ENCODE measurements at regions not wholly inside any gene's neighbourhood (a gene's known extent, or its start where the extent isn't known, plus 50 kb on each side); places are given as distances from the start of the nearest gene placed in this dataset.
"Not testable (repeated sequence)": the region's sequence is repeated elsewhere in the genome, so short reads cannot be mapped to it uniquely, and the experiment has no call there.

DNA sequence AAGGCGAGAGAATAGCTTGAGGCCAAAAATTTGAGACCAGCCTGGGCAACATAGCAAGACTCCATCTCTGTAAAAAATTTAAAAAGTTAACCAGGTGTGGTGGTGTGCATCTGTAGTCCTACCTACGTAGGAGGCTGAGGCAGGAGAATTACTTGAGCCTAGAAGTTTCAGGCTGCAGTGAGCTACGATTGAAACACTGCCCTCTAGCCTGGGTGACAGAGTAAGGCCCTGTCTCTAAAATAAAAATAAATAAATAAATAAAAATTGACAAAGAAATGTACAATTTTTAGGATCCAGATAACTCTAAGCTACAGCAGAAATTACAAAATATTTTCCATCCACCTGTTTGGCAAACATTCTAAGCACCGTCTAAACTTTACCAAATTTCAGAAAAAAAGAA, 941.0 kb upstream of the ADGRB3 start:
- DNase-seq (ENCODE audit: low read depth in 4 of 4, low spot score in 2 of 4): no peak

- no peak for DNase-seq (ENCODE audit: low read depth in 4 of 4, low spot score in 2 of 4)
These were observed 945.8 kb upstream of the ADGRB3 start for GRCh38 chr6:67689329-67689728.

GRCh38 chr6:67687396-67687795, 947.7 kb upstream of the ADGRB3 start:
- DNase-seq (ENCODE audit: low read depth in 4 of 4, low spot score in 2 of 4): no peak

GRCh38 chr6:67686225-67686624, 948.9 kb upstream of the ADGRB3 start:
- DNase-seq (ENCODE audit: low read depth in 4 of 4, low spot score in 2 of 4): not testable (repeated sequence)

- DNase-seq (ENCODE audit: low read depth in 4 of 4, low spot score in 2 of 4): no peak
These were observed 951.1 kb upstream of the ADGRB3 start for GRCh38 chr6:67683960-67684359.

- no peak for DNase-seq (ENCODE audit: low read depth in 4 of 4, low spot score in 2 of 4)
These were observed 954.7 kb upstream of the ADGRB3 start for GRCh38 chr6:67680297-67680932.

GRCh38 chr6:67679566-67680296, 955.4 kb upstream of the ADGRB3 start:
- no peak for DNase-seq (ENCODE audit: low read depth in 4 of 4, low spot score in 2 of 4)

- no peak for DNase-seq (ENCODE audit: low read depth in 4 of 4, low spot score in 2 of 4)
These were observed 958.2 kb upstream of the ADGRB3 start for GRCh38 chr6:67676892-67677291.

DNA sequence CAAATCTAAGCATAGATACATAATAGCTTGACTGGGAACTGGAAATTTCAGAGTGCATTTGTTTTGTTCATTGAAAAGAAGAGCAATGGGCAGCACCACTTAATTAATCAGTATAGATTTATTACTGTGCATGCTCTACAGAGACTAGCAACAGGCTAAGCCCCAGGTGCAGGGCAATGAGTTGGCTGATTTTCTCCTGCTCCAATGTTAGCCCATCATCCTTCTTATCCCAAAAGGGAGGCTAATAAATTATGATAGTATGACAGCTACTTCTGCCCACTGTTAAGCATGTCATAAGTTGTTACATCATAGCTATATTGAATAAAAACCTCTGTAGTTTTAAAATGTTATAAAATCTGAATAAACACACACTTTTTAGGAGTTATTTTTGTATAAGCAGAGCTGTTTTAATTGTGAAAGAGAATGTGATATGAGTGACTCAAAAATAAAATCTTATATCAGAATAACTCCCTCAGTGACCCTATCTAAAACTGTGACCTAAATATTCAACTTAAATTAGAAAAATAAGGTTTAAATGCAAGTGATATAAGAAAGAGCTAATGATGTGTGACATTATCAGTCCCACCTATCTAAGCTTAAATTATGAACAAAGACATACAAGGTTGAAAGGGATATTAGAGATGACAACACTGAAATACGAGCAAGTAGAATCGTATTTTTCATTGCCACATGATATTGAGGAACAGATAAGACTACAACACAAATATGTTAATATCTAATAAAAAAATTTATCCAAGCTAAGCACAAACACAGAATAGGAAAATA, 967.3 kb upstream of the ADGRB3 start:
- no peak for DNase-seq (ENCODE audit: low read depth in 4 of 4, low spot score in 2 of 4)

GRCh38 chr6:67666177-67666964, 968.7 kb upstream of the ADGRB3 start:
- DNase-seq (ENCODE audit: low read depth in 4 of 4, low spot score in 2 of 4): no peak

DNA sequence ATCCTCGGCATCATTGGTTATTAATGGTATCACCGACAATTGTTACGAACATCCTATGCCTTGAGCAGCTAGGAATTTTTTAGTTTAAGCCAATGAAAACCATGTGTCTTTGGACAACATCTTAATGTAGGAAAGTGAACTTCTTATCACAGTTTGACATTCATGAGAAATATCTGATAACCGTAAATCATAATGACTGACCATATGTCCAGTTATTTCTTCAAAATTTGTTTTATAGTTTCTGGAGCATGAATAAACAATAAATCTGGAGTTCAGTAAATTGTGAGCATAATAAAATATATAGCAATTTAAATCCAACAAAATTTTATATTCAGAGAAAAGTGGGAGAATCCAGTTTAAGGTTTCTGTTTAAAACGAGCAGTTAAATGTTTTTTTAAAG, 970.1 kb upstream of the ADGRB3 start:
- no peak for DNase-seq (ENCODE audit: low read depth in 4 of 4, low spot score in 2 of 4)

- DNase-seq (ENCODE audit: low read depth in 4 of 4, low spot score in 2 of 4): no peak
These were observed 971.8 kb upstream of the ADGRB3 start for GRCh38 chr6:67663105-67663895.

DNA sequence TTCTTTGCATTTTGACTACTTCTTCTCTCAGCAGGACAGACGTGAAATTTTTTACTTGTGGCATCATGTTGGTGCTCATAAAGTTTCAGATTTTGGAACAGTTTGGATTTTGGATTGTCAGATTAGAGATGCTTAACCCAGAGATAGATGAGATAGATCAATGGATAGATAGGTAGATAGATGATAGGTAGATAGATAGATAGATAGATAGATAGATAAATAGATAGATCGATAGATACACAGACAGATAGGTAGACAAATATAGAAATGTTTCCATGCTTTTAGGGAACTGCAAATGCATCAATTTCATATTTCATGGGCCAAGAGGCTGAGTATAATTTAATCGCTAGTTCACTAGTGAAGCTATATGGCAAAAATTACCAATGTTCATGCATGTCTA, 981.5 kb upstream of the ADGRB3 start:
- DNase-seq (ENCODE audit: low read depth in 4 of 4, low spot score in 2 of 4): no peak

DNA sequence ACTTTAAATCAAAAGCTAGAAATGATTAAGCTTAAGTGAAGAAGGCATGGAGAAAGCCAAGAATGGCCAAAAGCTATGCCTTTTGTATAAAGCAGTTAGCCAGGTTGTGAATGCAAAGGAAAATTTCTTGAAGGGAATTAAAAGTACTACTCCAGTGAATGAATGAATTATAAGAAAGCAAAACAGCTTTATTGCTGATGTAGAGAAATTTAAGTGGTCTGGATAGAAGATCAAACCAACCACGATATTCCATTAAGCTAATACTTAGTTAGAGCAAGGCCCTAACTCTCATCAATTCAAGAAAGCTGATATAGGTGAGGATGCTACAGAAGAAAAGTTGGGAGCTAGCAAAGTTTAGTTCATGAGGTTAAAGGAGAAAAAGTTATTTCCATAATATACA, 988.5 kb upstream of the ADGRB3 start:
- no peak for DNase-seq (ENCODE audit: low read depth in 4 of 4, low spot score in 2 of 4)

GRCh38 chr6:67643281-67643680, 991.8 kb upstream of the ADGRB3 start:
- DNase-seq (ENCODE audit: low read depth in 4 of 4, low spot score in 2 of 4): no peak

GRCh38 chr6:67642582-67642981, 992.5 kb upstream of the ADGRB3 start:
- no peak for DNase-seq (ENCODE audit: low read depth in 4 of 4, low spot score in 2 of 4)

DNA sequence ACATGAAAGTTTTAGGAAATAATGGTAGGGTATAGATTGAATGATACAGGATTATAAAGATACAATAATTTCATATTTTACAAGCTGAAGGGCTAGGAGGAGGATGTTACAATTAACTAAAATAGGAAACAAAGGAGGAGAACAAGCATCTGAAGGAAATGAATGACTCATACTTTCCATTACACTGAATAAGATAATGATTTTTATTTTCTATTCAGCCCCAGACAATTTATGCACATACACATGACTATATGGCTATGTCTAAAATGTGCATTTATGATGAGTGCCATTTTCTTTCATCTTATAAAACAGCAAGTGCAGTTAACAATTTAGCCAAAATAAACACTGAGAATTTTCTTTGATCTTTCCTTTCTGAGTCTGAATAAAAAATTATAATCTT, 994.6 kb upstream of the ADGRB3 start:
- no peak for DNase-seq (ENCODE audit: low read depth in 4 of 4, low spot score in 2 of 4)

GRCh38 chr6:67639161-67639560, 995.9 kb upstream of the ADGRB3 start:
- no peak for DNase-seq (ENCODE audit: low read depth in 4 of 4, low spot score in 2 of 4)

DNA sequence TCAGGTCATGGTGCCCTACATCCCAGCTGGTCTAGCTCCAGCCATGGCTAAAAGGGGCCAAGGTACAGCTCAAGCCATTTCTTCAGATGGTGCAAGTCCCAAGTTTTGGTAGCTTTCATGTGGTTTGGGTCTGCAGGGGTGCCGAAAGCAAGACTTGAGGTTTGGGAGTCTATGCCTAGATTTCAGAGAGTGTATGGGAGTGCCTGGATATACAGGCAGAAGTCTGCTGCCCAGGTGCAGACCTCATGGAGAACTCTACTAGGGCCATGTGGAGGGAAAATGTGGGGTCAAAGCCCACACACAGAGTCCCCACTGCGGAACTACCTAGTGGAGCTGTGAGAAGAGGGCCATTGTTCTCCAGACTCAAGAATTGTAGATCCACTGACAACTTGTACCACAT, 1000.9 kb upstream of the ADGRB3 start:
- no peak for DNase-seq (ENCODE audit: low read depth in 4 of 4, low spot score in 2 of 4)

DNA sequence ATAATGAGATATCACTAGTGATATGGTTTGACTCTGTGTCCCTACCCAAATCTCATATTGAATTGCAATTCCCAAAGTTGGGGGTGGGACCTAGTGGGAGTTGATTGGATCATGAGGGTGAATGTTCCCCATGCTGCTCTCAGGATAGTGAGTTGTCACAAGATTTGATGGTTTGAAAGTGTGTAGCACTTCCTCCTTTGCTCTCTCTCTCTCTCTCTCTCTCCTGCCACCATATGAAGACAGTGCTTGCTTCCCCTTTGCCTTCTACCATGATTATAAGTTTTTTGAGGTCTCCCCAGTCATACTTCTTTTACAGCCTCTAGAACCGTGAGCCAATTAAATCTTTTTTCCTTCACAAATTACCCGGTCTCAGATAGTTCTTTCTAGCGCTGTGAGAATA, 1002.0 kb upstream of the ADGRB3 start:
- no peak for DNase-seq (ENCODE audit: low read depth in 4 of 4, low spot score in 2 of 4)
